Epithelial cell of esophagus (primary cell): ENCODE measurements at regions not wholly inside any gene's neighbourhood (a gene's known extent, or its start where the extent isn't known, plus 50 kb on each side); places are given as distances from the start of the nearest gene placed in this dataset.

ENCODE experiments used
- DNase-seq: peaks from one replicate; pipeline ENCODE4 v3.0.0; 2010; ENCODE audit warnings: low read depth
- H3K4me3 ChIP-seq: 2 replicates; pipeline ENCODE4 v1.5.1; 2011; ENCODE audit warnings: mild to moderate bottlenecking, low read length, control low read depth
- CTCF ChIP-seq: IDR thresholded peaks from 2 replicates; pipeline ENCODE4 v1.5.1; 2011; ENCODE audit warnings: low read depth, mild to moderate bottlenecking, low read length, control low read depth, inconsistent platforms; ENCODE audit not compliant: insufficient read depth; ENCODE audit errors: missing control alignments

- TF ChIP-seq CTCF = no peak
- no peak for DNase-seq
- H3K4me3 ChIP-seq = no peak overlapping the region
Measured at GRCh38 chr6:40152701-40153436, 218.6 kb upstream of the MOCS1 start.

GRCh38 chr6:40152196-40152595 is 217.9 kb upstream of the MOCS1 start:
- DNase-seq = no peak
- no peak for TF ChIP-seq CTCF
- H3K4me3 ChIP-seq = no peak overlapping the region

- H3K4me3 ChIP-seq = no peak overlapping the region
- no peak for DNase-seq
- no peak for TF ChIP-seq CTCF
Measured at GRCh38 chr6:40148882-40149573, 214.8 kb upstream of the MOCS1 start.

- no peak overlapping the region for H3K4me3 ChIP-seq
- DNase-seq = no peak
- no peak for TF ChIP-seq CTCF
Measured at GRCh38 chr6:40146902-40147301, 212.6 kb upstream of the MOCS1 start.

GRCh38 chr6:40139447-40139846 is 205.2 kb upstream of the MOCS1 start:
- TF ChIP-seq CTCF = no peak
- DNase-seq = no peak
- H3K4me3 ChIP-seq = no peak overlapping the region

GRCh38 chr6:40138273-40138720 is 204.0 kb upstream of the MOCS1 start:
- no peak for DNase-seq
- no peak overlapping the region for H3K4me3 ChIP-seq
- TF ChIP-seq CTCF = no peak
